ENCODE measurements at regions not wholly inside any gene's neighbourhood (a gene's known extent, or its start where the extent isn't known, plus 50 kb on each side); places are given as distances from the start of the nearest gene placed in this dataset.
"Not testable (repeated sequence)": the region's sequence is repeated elsewhere in the genome, so short reads cannot be mapped to it uniquely, and the experiment has no call there.

- no peak for DNase-seq
Measured at GRCh38 chr10:35819011-35819410, 176.9 kb upstream of the FZD8 start.

DNA sequence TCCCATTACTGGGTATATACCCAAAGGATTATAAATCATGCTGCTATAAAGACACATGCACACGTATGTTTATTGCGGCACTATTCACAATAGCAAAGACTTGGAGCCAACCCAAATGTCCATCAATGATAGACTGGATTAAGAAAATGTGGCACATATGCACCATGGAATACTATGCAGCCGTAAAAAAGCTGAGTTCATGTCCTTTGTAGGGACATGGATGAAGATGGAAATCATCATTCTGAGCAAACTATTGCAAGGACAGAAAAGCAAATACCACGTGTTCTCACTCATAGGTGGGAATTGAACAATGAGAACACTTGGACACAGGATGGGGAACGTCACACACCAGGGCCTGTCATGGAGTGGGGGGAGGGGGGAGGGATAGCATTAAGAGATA is 175.0 kb upstream of the FZD8 start:
- DNase-seq: not testable (repeated sequence)

DNA sequence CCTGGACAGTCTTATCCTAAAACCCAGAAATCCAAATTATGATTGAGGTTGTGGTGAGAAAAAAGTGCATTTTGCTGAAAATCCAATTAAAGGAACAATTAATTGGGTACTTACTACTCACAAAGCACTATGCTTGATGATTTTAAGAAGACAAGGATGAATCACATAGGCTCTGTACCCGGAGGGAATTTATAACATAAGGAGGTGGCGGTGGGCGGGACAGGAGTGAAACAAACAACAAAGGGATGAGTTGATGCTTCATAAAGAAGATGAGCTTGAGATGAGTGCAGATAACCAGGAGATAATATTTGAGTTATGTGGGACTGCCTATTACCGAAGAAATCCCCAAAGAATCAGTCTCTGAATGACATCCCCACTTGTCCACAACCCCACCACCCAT is 171.1 kb upstream of the FZD8 start:
- DNase-seq: no peak

GRCh38 chr10:35808344-35808743 is 166.2 kb upstream of the FZD8 start:
- DNase-seq: no peak

DNA sequence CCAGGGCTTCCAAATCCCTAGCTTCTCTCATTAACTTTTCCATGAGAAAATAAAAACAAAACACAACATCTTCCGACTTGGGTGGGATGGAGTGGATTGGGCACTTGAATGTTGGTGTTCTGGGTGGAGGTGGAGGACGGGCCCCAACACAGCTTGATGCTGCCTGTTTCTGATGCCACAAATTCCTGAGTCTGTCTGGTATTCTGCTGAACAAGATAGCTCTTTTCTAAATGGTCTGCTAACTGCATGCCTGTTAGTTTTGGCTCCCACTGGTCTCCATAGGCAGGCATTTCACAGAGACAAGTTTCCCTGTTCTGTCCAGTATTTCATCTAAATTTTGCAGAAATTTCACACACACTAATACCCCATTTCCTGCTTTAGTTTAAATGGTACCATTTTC is 160.9 kb upstream of the FZD8 start:
- DNase-seq: no peak

DNA sequence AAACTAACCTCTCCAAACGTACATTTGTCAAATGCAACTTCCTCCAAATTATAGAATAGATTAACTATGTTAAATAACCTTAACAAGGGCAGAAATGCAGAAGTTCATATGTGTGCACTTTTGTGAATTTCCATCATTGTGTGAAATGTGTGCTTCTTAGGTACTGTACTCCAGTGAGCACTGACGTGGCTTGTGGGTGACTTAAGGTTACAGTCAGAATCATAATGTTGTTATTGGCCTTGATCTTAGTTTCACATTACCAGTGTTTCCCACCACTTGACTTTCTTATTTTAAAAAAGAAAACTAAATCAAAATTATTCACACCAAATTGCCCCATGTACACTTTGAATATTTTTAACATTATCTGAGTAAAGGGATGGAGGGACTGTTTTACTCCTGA is 155.1 kb upstream of the FZD8 start:
- DNase-seq: no peak

DNA sequence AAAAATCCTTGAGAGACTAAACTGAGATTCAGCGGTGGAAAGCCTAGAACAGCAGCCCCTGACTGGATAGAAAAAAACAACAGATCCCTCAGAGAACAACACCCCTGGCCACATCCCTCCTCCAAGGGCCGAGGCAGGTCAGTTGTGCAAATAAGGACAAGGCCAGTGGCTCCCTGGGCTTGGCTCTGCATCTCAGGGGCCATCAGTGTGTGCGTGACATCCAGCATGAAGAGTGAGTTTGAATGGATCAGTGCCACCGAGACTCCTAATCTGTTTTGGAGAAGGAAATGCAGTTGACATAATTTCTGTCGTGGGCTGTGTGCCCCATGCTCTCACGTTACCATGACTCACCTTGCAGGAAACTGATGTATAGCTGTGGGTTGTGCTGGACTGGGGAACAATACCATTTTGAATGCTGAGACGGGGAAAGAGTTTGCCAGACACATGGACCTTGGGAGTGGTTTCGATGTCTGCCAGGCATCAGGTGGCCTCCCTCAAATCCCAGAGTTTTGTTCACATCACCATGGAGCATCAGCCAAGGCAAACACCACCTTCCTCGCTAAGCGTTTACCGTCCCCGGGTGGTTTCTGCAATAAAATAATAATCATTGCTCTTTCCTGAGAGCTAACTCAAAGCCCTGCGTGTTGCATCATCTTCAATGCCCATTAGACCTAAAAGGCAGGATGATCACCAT is 153.2 kb upstream of the FZD8 start:
- DNase-seq: no peak

- no peak for DNase-seq
Measured at GRCh38 chr10:35794703-35795102, 152.6 kb upstream of the FZD8 start.

DNA sequence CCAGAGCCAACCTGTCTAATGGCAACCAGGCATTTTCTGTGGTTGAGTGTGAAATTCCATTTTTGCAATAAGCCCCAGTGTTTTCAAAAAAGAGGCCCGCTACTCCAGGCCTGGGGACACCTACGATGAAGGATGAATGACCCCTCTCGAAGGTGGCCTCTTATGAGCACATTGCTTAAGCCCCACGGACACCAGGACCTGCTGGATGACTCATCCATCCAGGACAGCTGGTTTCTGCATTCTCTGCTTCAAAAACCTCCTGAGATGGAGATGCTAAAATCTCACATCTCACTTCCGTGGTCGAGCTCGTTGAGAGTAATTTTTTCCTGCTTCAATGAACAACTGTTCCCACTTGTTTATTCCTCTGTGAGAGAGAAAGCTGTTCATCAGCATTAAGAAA is 150.2 kb upstream of the FZD8 start:
- no peak for DNase-seq

DNA sequence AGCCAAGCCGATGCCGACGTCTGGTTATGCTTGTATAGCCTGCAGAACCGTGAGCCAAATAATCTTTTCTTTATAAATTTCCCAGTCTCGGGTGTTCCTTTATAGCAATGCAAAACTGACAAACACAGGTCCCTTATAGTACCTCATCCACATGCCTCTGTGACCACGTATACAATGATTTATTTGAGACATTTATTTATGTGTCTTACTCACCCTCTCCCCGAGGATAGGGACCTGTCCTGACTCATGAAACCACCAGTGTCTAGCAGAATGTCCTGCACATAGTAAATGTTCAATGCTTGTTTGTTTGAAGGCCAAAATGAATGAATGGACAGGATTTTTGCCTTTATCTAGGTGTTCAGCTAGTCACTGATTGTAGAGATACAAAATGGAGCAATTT is 147.9 kb upstream of the FZD8 start:
- DNase-seq: no peak

DNA sequence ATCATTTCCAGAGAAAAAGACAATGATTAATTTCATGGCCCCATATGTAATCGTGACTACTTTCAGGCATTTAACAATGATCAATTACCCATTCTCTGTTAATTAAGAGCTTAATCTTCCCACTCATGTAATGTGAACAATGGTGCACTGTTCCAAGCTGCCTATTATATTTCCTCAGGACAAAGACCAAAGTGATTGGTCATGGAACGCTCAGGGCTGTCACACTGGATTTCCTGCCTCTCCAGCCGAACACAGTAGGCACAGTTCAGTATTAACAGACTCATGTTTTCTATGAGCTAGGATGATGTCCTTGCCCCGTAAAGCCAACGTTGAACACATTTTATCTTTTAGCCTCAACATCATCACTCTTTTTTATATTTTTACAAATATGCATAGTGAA is 142.7 kb upstream of the FZD8 start:
- no peak for DNase-seq

GRCh38 chr10:35783305-35783838 is 141.3 kb upstream of the FZD8 start:
- no peak for DNase-seq

DNA sequence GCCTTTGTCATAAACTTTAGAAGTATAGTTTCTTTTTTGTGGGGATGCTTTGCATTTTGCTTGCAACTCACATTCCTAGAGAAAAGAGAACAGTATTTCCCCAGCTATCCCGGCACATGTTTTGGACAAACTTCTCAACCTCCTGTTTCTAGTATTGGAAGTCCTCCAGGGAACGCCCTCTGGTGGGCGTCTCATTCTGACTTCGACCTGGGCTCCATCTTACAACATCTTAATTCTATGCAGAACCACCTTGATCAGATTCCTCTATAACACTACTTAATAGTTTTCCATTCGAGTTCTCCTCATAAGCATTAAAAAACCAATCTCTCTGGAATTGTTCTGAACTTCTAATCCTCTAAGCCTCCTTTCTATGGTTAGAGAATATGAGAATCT is 139.5 kb upstream of the FZD8 start:
- DNase-seq: no peak

GRCh38 chr10:35780970-35781642 is 139.0 kb upstream of the FZD8 start:
- DNase-seq: no peak

- DNase-seq: no peak
Measured at GRCh38 chr10:35778306-35778705, 136.2 kb upstream of the FZD8 start.

DNA sequence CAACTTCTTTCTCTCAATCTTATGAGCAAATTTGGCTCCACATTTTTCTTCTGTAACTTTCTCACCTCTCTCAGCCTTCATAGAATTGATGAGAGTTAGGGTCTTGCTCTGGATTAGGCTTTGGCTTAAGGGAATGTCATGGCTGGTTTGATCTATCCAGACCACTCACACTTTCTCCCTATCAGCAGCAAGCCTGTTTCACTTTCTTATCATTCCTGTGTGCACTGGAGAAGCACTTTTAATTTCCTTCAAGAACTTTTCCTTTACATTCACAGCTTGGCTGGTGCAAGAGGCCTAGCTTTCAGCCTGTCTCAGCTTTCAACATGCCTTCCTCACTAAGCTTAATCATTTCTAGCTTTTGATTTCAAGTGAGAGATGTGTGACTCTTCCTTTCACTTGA is 134.5 kb upstream of the FZD8 start:
- DNase-seq: not testable (repeated sequence)

DNA sequence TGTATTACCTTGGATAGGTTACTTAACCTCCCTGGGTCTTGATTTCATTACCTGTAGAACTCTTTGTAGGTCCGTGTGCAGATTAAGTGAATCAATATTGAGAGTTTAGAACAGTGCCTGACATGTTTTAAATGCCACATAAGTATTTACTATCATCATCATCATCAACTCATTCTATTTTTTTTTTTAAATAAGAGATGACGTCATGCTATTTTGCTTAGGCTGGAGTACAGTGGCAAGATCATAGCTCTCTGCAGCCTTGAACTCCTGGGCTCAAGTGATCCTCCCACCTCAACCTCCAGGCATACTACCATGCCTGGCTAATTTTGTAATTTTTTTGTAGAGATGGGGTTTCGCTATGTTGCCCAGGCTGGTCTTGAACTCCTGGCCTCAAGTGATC is 132.0 kb upstream of the FZD8 start:
- DNase-seq: no peak

DNA sequence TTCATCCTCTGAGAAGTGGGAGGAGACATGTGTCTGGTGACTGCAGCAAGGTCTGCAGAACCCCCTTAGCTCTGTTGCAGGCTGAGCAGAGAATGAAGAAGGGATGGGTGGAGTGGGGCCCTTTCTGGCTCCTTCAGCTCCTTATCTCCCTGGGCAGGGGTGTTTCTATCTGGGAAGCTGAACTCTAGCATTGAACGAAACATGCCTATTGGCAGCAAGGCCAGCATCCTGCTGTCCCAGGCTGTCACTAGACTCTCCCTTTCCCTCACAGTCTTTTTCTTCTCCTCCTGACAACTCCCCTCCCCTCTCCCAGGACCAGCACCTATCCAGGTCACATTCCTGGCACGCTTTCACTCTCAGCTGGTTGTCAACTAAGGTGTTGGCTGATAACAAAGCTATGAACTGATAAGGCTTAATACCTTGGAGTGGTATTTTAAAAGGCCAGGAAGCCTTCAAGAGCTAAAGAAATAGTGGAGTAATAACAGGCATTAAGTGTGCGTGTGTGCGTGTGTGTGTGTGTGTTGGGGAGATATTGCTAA is 128.8 kb upstream of the FZD8 start:
- DNase-seq: no peak

DNA sequence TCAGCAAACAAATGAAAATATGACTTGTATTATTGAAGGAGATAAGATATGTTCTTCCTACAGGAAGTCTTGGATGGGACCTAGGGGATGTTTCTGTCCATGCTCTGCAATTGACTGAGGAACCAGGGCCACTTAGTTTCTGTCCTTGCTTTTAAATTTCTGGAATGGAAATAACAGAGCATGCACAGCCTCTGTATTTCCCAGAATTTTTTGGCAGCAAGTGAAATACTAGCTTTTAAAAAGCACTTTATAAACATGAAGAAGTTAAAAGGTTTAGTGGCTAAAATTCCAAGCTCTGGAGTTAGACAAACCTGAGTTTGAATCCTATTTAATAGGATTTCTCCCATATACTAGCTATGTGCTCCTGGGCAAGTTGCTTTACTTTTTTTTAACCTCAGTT is 127.7 kb upstream of the FZD8 start:
- no peak for DNase-seq

- no peak for DNase-seq
Measured at GRCh38 chr10:35768731-35769130, 126.6 kb upstream of the FZD8 start.

- no peak for DNase-seq
Measured at GRCh38 chr10:35768011-35768410, 125.9 kb upstream of the FZD8 start.

DNA sequence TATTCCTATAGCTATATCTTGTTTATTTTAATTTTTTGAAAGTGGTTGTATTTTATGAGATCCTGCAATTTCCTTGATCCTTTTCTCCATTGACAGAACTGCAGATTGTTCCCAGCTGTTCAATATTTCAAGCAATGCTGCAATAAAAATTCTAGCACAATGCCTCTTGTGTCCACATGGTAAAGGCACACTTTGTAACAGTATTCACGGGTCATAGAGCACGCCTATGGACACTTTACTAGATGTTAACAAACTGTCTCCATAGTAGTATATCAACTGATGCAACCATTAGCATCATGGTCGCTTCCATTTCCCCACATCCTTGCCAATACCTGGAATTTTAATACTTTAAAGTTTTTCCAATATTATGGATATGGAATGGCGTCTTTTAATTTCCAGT is 123.9 kb upstream of the FZD8 start:
- DNase-seq: no peak

GRCh38 chr10:35765066-35765527 is 123.0 kb upstream of the FZD8 start:
- DNase-seq: no peak

DNA sequence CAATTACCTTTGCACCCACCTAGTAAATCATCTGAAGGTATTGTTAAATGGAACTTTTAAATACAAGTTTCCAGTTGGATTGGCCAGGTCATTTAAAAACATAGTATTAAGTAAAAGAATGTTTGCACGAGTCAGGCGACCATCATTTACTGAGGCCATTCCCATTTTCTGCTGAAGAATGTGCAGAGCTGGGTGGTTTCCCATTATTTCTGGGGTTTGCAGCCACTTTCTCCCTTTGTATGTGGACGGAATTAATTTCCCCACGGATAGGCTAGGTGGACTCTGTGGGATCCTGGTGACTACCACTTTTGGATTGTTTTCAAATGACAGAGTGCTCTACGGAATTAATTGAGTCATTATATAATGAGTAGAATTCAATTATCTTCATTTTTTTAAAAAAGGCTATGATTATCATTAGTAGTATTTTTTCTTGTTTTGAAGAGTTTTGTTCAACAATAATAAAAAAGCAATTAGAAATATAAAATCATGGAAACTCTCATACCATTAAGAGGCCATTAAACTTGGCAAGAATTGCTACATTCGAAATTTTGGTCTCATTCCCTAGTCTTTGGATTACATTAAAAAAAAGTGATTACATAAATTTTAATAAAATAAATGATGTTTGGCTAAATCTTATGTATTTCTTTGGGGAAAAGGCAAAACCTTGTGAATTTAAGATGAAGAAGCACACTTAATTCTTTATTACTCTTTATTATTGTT is 120.4 kb upstream of the FZD8 start:
- no peak for DNase-seq

Measured in CD4-positive, alpha-beta T cell treated with Interleukin-4 for 4 hours (primary cell).